Body of pancreas (tissue), 4 donors: ENCODE measurements at regions not wholly inside any gene's neighbourhood (a gene's known extent, or its start where the extent isn't known, plus 50 kb on each side); places are given as distances from the start of the nearest gene placed in this dataset.

Source experiments
- CTCF ChIP-seq, 7 experiments: fragments of 450-650 bp in 4 of 7; fragments of 200-600 bp in 3 of 7; sonication (generic) in 3 of 7; IDR thresholded peaks; one replicate each; pipeline ENCODE4 v1.5.1; 2016 to 2019; ENCODE audit warnings: antibody characterized with exemption in 7 of 7
- POLR2A ChIP-seq, 3 donors: fragments of 450-650 bp; IDR thresholded peaks; one replicate each; pipeline ENCODE4 v1.6.1; 2016; ENCODE audit warnings: antibody characterized with exemption in 3 of 3, mild to moderate bottlenecking in 2 of 3

DNA sequence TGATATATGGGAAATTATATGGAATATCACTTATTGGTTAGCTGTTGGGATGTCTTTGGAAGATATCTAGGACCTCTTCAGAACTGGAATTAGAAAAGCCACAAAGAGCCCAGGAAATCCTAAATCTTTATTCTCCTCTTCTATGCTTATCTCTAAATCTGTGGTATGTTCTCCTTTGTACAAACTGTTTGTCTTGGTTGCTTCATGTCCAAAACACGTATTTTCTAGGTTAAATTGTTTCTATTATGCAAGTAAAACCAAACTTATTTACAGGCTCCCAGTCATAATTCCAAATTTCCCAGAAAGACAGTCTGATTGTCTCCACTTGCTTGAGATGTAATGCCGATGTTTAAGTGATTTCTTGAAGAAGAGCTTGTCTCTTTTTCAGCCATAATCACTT, 650.9 kb downstream of the CDH11 start:
- TF ChIP-seq CTCF (IDR thresholded peaks at IDR 0.05) (no peak), POLR2A (IDR thresholded peaks at IDR 0.05) (no peak)
